Pancreas (tissue), 10 donors: ENCODE measurements at regions not wholly inside any gene's neighbourhood (a gene's known extent, or its start where the extent isn't known, plus 50 kb on each side); places are given as distances from the start of the nearest gene placed in this dataset.

Experiments used
- ATAC-seq, 4 donors: fragments of 200-7000 bp; cut with Tn5 transposase; one replicate each; pipeline versions ENCODE4 v1.8.0 to v1.9.1; 2020; ENCODE audit warnings: mild to moderate bottlenecking in 4 of 4, moderate library complexity in 4 of 4
- DNase-seq, 6 donors: peaks; one replicate each; pipeline ENCODE4 v3.0.0-alpha.2; 2020
- FAIRE-seq: peaks from 2 replicates; lab custom pipeline; 2012; peaks lifted over from hg19 to GRCh38; lab: Jason Lieb, UNC
- H3K27ac ChIP-seq, 4 donors: fragments of 200-600 bp; sonication (generic); 1 replicate in 3 of 4; 2 replicates in 1 of 4; pipeline versions ENCODE4 v1.5.0 to v1.8.0; 2020
- H3K27me3 ChIP-seq, 4 donors: fragments of 200-600 bp; one replicate each; pipeline ENCODE4 v1.8.0; 2021
- H3K36me3 ChIP-seq, 3 donors: fragments of 200-600 bp; sonication (generic) in 1 of 3; one replicate each; pipeline versions ENCODE4 v1.5.0 to v1.8.0; 2020 to 2021
- H3K4me1 ChIP-seq, 3 donors: fragments of 200-600 bp; one replicate each; pipeline ENCODE4 v1.8.0; 2021
- H3K4me3 ChIP-seq, 4 donors: fragments of 200-600 bp; sonication (generic) in 2 of 4; one replicate each; pipeline versions ENCODE4 v1.5.0 to v1.8.0; 2020 to 2021
- H3K9me3 ChIP-seq, 4 donors: fragments of 200-600 bp; one replicate each; pipeline ENCODE4 v1.8.0; 2021
- WGBS, 2 donors: extraction: QIAGEN DNeasy Blood & Tissue Kit; methylation state at CpG; one replicate each; pipeline ENCODE4 v1.1.7; 2013; 5-methylcytosine and 5-hydroxymethylcytosine counted together
- intact Hi-C, 3 donors: fragments of 100-400 bp; cut with DNase I; formaldehyde crosslinking; loops; one replicate each; pipeline versions ENCODE4 v1.11.1 to v1.14.2; 2022
- TF ChIP-seq, protein P1 (sequence below), 4 donors: fragments of 200-600 bp; sonication (generic) in 3 of 4; IDR thresholded peaks; one replicate each; pipeline versions ENCODE4 v1.5.0 to v1.8.0; 2021; ENCODE audit warnings: antibody characterized with exemption in 4 of 4
- donor health status: healthy with polysubstance abuse.
- donor health status: DM: no; HTN: no; CAD: no; lungs with moderate emphysema.
- donor health status: DM: no; HTN: no; CAD: no.
- donor health status: control.
- donor health status: control.
- donor health status: Bipolar disorder and iron deficiency.
- donor health status: DM: yes; HTN: yes; CAD: no.
- donor health status: DM: no; HTN: no; CAD: no.
- donor health status: DM: no; HTN: no; CAD: no.
- donor health status: DM: yes; HTN: yes; CAD: no.

DNA sequence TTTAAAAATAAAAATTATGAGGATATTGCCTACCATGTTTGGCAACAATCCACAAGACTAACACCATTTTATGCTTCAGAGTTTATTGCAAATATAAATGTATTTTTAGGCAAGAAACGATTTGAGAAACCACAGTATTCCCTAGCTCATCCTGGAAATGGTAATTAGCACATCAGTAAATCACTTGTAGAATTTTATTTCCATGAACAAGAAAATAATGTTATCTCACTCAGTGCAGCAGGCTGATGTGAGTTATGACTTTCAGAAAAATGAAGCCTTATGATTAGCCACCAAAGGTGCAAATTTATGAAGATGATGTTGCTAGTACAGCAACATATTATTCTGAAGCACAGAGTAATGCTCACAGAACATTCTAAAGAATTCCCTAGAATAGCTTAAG, 127.7 kb upstream of the GJE1 start:
- FAIRE-seq (no peak), DNase-seq (no peak), ATAC-seq (no peak)
- Histone ChIP-seq H3K36me3 (no peaks in the 10 kb centered on the region), H3K4me3 (no peak overlapping the region), H3K4me1 (no peaks in the 10 kb centered on the region), H3K27ac (no peak overlapping the region), H3K27me3 (no peaks in the 10 kb centered on the region), H3K9me3 (no peaks in the 10 kb centered on the region)
- 27 to 41% methylated on average over 1 of the region's 1 CpG for WGBS, 2 donors
- TF ChIP-seq, protein P1, sequence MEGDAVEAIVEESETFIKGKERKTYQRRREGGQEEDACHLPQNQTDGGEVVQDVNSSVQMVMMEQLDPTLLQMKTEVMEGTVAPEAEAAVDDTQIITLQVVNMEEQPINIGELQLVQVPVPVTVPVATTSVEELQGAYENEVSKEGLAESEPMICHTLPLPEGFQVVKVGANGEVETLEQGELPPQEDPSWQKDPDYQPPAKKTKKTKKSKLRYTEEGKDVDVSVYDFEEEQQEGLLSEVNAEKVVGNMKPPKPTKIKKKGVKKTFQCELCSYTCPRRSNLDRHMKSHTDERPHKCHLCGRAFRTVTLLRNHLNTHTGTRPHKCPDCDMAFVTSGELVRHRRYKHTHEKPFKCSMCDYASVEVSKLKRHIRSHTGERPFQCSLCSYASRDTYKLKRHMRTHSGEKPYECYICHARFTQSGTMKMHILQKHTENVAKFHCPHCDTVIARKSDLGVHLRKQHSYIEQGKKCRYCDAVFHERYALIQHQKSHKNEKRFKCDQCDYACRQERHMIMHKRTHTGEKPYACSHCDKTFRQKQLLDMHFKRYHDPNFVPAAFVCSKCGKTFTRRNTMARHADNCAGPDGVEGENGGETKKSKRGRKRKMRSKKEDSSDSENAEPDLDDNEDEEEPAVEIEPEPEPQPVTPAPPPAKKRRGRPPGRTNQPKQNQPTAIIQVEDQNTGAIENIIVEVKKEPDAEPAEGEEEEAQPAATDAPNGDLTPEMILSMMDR (IDR thresholded peaks at IDR 0.05): no peak
- intact Hi-C loops: no loop called here

DNA sequence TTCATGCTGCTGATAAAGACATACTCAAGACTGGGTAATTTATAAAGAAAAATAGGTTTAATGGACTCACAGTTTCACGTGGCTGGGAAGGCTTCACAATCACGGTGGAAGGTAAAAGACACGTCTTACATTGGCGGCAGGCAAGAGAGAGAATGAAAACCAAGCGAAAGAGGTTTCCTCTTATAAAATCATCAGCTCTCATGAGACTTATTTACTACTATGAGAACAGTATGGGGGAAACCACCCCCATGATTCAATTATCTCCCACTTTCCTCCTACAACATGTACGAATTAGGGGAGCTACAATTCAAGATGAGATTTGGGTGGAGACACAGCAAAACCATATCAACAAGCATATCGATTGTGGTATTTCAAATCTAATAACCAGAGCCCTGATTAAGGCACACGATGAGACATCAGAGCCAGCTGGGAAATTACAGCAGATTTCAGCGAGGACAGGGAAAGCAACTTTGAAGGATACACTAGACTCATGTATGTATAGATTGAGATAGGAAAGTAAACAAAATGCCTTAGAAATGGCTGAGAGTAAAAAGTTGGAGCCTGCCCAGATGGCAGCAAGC, 129.8 kb upstream of the GJE1 start:
- no peaks in the 10 kb centered on the region for H3K36me3 ChIP-seq
- DNase-seq (no peak), FAIRE-seq (no peak), ATAC-seq (no peak)
- 69 to 76% methylated on average over 9 of the region's 9 CpGs for WGBS, 2 donors
- TF ChIP-seq, protein P1 (IDR thresholded peaks at IDR 0.05): no peak
- H3K4me3 ChIP-seq: no peak overlapping the region
- H3K4me1 ChIP-seq: no peaks in the 10 kb centered on the region
- intact Hi-C loops: no loop called here
- no peaks in the 10 kb centered on the region for H3K27me3 ChIP-seq
- no peaks in the 10 kb centered on the region for H3K9me3 ChIP-seq
- H3K27ac ChIP-seq: no peak overlapping the region

DNA sequence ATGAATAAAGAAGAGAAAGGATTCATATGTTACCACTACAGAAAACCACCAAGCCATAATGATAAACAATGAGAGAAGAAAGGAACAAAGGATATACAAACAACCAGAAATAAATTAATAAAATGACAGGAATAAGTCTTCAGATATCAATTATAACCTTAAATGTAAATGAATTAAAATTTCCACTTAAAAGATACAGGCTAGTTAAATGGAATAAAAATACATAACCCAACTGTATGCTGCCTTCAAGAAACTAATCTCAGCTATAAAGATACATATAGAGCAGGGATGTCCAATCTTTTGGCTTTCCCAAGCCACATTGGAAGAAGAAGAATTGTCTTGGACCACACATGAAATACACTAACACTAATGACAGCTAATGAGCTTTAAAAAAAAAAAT, 135.9 kb upstream of the GJE1 start:
- TF ChIP-seq, protein P1 (IDR thresholded peaks at IDR 0.05): no peak
- Histone ChIP-seq H3K36me3 (no peaks in the 10 kb centered on the region), H3K4me3 (no peak overlapping the region), H3K27ac (no peak overlapping the region), H3K4me1 (no peaks in the 10 kb centered on the region), H3K9me3 (no peaks in the 10 kb centered on the region), H3K27me3 (no peaks in the 10 kb centered on the region)
- FAIRE-seq (no peak), DNase-seq (no peak), ATAC-seq (no peak)
- intact Hi-C loops: no loop called here

DNA sequence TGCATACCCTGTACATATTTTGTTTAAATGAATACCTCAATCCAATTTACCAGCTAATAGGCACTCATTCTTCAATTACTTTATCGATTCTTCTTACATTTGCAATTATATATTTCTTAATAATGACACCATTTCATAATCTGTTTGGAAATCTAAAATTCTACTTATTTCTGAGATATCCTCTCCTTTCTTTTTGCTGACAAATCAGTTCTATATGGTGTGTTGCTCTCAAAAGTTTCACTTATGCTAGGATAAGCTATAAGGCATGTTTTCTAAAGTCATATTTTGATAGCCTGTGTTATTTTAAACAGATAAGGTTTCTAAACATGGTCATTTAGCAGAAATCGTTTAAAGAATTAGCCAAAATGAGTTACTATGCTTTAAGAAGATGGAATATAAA, 140.6 kb upstream of the GJE1 start:
- FAIRE-seq: no peak
- WGBS, 2 donors: 49 to 57% methylated on average over 2 of the region's 2 CpGs

DNA sequence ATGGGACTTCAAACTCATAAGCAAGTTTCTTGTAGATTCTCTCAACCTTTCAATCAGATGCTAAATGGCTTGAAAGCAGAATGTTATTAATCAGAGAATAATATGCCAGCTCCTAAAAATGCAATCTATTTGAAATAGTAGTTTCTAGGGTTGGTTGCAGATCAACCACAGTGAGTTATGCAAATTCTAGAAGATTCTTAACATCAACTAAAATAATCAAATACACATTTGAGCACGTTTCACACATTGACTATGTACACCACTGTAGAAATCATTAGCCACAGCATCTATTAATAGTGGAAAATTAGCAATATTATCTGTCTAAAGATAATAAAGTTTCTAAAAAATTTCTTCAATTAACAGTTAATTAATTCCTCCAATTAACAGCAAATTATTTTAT, 141.9 kb upstream of the GJE1 start:
- WGBS, 2 donors: 38 to 41% methylated on average over 1 of the region's 1 CpG
- no peak for ATAC-seq
- Histone ChIP-seq H3K36me3 (no peaks in the 10 kb centered on the region), H3K4me3 (no peak overlapping the region), H3K9me3 (no peaks in the 10 kb centered on the region), H3K27me3 (no peaks in the 10 kb centered on the region), H3K4me1 (no peaks in the 10 kb centered on the region), H3K27ac (no peak overlapping the region)
- no peak for FAIRE-seq
- TF ChIP-seq, protein P1 (IDR thresholded peaks at IDR 0.05): no peak
- intact Hi-C loops: no loop called here
- DNase-seq: no peak

More for the DNA sequence above, 140.6 kb upstream of the GJE1 start:
- Histone ChIP-seq H3K4me3 (no peak overlapping the region), H3K27me3 (no peaks in the 10 kb centered on the region), H3K4me1 (no peaks in the 10 kb centered on the region), H3K27ac (no peak overlapping the region), H3K9me3 (no peaks in the 10 kb centered on the region), H3K36me3 (no peaks in the 10 kb centered on the region)
- TF ChIP-seq, protein P1 (IDR thresholded peaks at IDR 0.05): no peak
- no peak for ATAC-seq
- DNase-seq: no peak
- intact Hi-C loops: no loop called here
